ENCODE measurements at regions not wholly inside any gene's neighbourhood (a gene's known extent, or its start where the extent isn't known, plus 50 kb on each side); places are given as distances from the start of the nearest gene placed in this dataset.
A peak's percentile ranks its signal among the peaks of the same experiment; 100 is the strongest.

- intact Hi-C loops (cut with DNase I; ENCODE audit: low total_unique reads), result no loop called here
- TF ChIP-seq POLR2A (IDR thresholded peaks at IDR 0.05), result no peak
- TF ChIP-seq CTCF (IDR thresholded peaks at IDR 0.05), result no peak
- no peak for TF ChIP-seq EP300 (IDR thresholded peaks at IDR 0.05; ENCODE audit: low read depth)
- no peak for TF ChIP-seq POLR2AphosphoS5 (IDR thresholded peaks at IDR 0.05)
- H3K27ac ChIP-seq, result no peak overlapping the region
- no peak for DNase-seq
- H3K9me3 ChIP-seq, result no peaks in the 10 kb centered on the region
- H3K4me3 ChIP-seq, result no peak overlapping the region
- H3K27me3 ChIP-seq, result no peaks in the 10 kb centered on the region
- WGBS, 2 donors (ENCODE audit: low coverage in 1 of 2), result 79 to 87% methylated on average over 2 of the region's 2 CpGs
- in situ Hi-C loops (cut with MboI; ENCODE audit: low pct_ligation_motif_present in 1 of 4, low pct_unique_long_range_greater_than_20kb in 1 of 4, low sequenced_read_pairs in 3 of 4), result loop anchor here in 1 of 4 donors (10.0 kb wide), 1 partner anchor 56 kb away; no protein-coding TSS in a partner anchor
- H3K4me1 ChIP-seq, result no peaks in the 10 kb centered on the region
- H3K36me3 ChIP-seq, result no peaks in the 10 kb centered on the region
Measured at GRCh38 chr21:14690886-14691285, 144.8 kb upstream of the SAMSN1 start.

GRCh38 chr21:14688936-14689335 lies 142.8 kb upstream of the SAMSN1 start:
- H3K27ac ChIP-seq, result no peak overlapping the region
- no peaks in the 10 kb centered on the region for H3K9me3 ChIP-seq
- intact Hi-C loops (cut with DNase I; ENCODE audit: low total_unique reads), result no loop called here
- WGBS, 2 donors (ENCODE audit: low coverage in 1 of 2), result 94 to 95% methylated on average over 2 to 3 of the region's 3 CpGs
- H3K4me1 ChIP-seq, result no peaks in the 10 kb centered on the region
- in situ Hi-C loops (cut with MboI; ENCODE audit: low pct_ligation_motif_present in 1 of 4, low pct_unique_long_range_greater_than_20kb in 1 of 4, low sequenced_read_pairs in 3 of 4), result no loop called here
- no peak for TF ChIP-seq POLR2A (IDR thresholded peaks at IDR 0.05)
- no peaks in the 10 kb centered on the region for H3K27me3 ChIP-seq
- DNase-seq, result no peak
- no peaks in the 10 kb centered on the region for H3K36me3 ChIP-seq
- H3K4me3 ChIP-seq, result no peak overlapping the region

- Histone ChIP-seq H3K4me1 (no peaks in the 10 kb centered on the region), H3K9me3 (no peaks in the 10 kb centered on the region), H3K4me3 (no peak overlapping the region), H3K27me3 (no peaks in the 10 kb centered on the region), H3K27ac (no peak overlapping the region), H3K36me3 (no peaks in the 10 kb centered on the region)
- 75 to 85% methylated on average over 2 to 3 of the region's 3 CpGs for WGBS, 2 donors (ENCODE audit: low coverage in 1 of 2)
- intact Hi-C loops (cut with DNase I; ENCODE audit: low total_unique reads) (no loop called here), in situ Hi-C loops (cut with MboI; ENCODE audit: low pct_ligation_motif_present in 1 of 4, low pct_unique_long_range_greater_than_20kb in 1 of 4, low sequenced_read_pairs in 3 of 4) (no loop called here)
- TF ChIP-seq CTCF (IDR thresholded peaks at IDR 0.05) (no peak), POLR2A (IDR thresholded peaks at IDR 0.05) (no peak), POLR2AphosphoS5 (IDR thresholded peaks at IDR 0.05) (no peak), EP300 (IDR thresholded peaks at IDR 0.05; ENCODE audit: low read depth) (no peak)
- no peak for DNase-seq
Measured at GRCh38 chr21:14688412-14688811, 142.3 kb upstream of the SAMSN1 start.

GRCh38 chr21:14687268-14687625 lies 141.1 kb upstream of the SAMSN1 start:
- TF ChIP-seq POLR2AphosphoS5 (IDR thresholded peaks at IDR 0.05) (no peak), POLR2A (IDR thresholded peaks at IDR 0.05) (no peak), EP300 (IDR thresholded peaks at IDR 0.05; ENCODE audit: low read depth) (no peak), CTCF (IDR thresholded peaks at IDR 0.05) (no peak)
- H3K27ac ChIP-seq, result peak overlapping the region in 2 of 4 donors; percentile 15 to 35
- no peak overlapping the region for H3K4me3 ChIP-seq
- H3K9me3 ChIP-seq, result no peaks in the 10 kb centered on the region
- intact Hi-C loops (cut with DNase I; ENCODE audit: low total_unique reads), result no loop called here
- no peak for DNase-seq
- no peaks in the 10 kb centered on the region for H3K36me3 ChIP-seq
- H3K27me3 ChIP-seq, result no peaks in the 10 kb centered on the region
- in situ Hi-C loops (cut with MboI; ENCODE audit: low pct_ligation_motif_present in 1 of 4, low pct_unique_long_range_greater_than_20kb in 1 of 4, low sequenced_read_pairs in 3 of 4), result no loop called here
- H3K4me1 ChIP-seq, result no peaks in the 10 kb centered on the region

- 64 to 65% methylated on average over 8 of the region's 8 CpGs for WGBS, 2 donors (ENCODE audit: low coverage in 1 of 2)
- TF ChIP-seq POLR2A (IDR thresholded peaks at IDR 0.05) (no peak), CTCF (IDR thresholded peaks at IDR 0.05) (no peak), POLR2AphosphoS5 (IDR thresholded peaks at IDR 0.05) (no peak), EP300 (IDR thresholded peaks at IDR 0.05; ENCODE audit: low read depth) (no peak)
- Histone ChIP-seq H3K27ac (peak overlapping the region in 3 of 4 donors; percentile 15 to 35 (median 35)), H3K4me3 (no peak overlapping the region), H3K4me1 (no peaks in the 10 kb centered on the region), H3K36me3 (no peaks in the 10 kb centered on the region), H3K9me3 (no peaks in the 10 kb centered on the region), H3K27me3 (no peaks in the 10 kb centered on the region)
- DNase-seq, result no peak
- intact Hi-C loops (cut with DNase I; ENCODE audit: low total_unique reads) (no loop called here), in situ Hi-C loops (cut with MboI; ENCODE audit: low pct_ligation_motif_present in 1 of 4, low pct_unique_long_range_greater_than_20kb in 1 of 4, low sequenced_read_pairs in 3 of 4) (no loop called here)
Measured at GRCh38 chr21:14686466-14687267, 140.6 kb upstream of the SAMSN1 start.
